ENCODE measurements at regions not wholly inside any gene's neighbourhood (a gene's known extent, or its start where the extent isn't known, plus 50 kb on each side); places are given as distances from the start of the nearest gene placed in this dataset.

DNA sequence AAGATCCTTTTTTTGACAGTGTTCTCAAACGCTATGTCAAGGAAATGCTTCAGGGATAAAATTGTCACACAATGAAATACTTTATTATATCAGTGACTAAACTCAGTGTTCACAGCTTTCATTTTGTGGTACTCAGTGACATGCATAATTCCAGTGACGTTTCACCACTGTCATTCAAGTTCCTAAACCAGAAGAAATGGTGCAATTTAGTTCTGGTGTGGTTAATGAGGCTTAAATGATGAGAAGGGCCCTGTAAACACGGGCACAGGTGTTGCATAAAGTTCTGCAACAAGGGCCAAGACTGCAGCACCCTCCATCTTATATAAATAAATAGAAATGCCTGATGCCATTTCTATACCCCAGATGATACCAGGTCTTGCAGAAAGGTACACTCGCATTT lies 1247.1 kb downstream of the GATA3 start:
- no peak for TF ChIP-seq CTCF (optimal IDR thresholded peaks at IDR 0.05 in 1 of 3, IDR thresholded peaks at IDR 0.05 in 1 of 3, conservative IDR thresholded peaks at IDR 0.05 in 1 of 3; ENCODE audit: extremely low read depth in 1 of 3, insufficient read depth in 2 of 3, low read length in 3 of 3)
- no peak for TF ChIP-seq EZH2 (IDR thresholded peaks at IDR 0.05; ENCODE audit: low read length)
